ENCODE measurements at regions not wholly inside any gene's neighbourhood (a gene's known extent, or its start where the extent isn't known, plus 50 kb on each side); places are given as distances from the start of the nearest gene placed in this dataset.

DNA sequence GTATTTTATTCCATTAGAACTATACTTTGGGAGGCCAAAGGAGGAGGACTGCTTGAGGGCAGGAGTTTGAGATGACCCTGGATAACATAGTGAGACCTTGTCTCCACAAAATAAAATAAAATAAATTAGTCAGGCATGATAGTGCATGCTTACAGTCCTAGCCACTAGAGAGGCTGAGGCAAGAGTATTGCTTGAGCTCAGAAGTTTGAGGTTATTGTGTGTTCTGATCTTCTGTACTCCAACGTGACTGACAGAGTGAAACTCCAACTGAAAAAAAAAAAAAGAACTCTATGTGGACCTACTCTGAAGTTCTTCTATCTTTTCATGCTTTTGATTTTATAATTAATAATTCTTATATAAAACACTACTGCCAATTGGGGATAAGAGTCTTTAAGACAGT, 1560.0 kb upstream of the GBE1 start:
- RAD21 ChIA-PET (ENCODE audit: low non-redundant PET in 1 of 2, low total read pairs in 2 of 2, uncharacterized antibody in 2 of 2, unreplicated experiment in 2 of 2), result no interaction called here
- no peak overlapping the region for H2AFZ ChIP-seq (ENCODE audit: low read depth, low read length, poor library complexity, severe bottlenecking)
- no peak overlapping the region for H3K4me2 ChIP-seq (ENCODE audit: low read length)
- H3K9me2 ChIP-seq (ENCODE audit: insufficient read depth), result no peaks in the 10 kb centered on the region
- peaks cover 14 to 19% of the 10 kb centered on the region in 2 experiments; a peak in 3 of 4 replicates for H3K9me3 ChIP-seq (ENCODE audit: control insufficient read depth in 1 of 2, insufficient read depth in 1 of 2, low read depth in 1 of 2, low read length in 2 of 2)
- ATAC-seq (no peak), DNase-seq (ENCODE audit: low read depth, low spot score) (no peak)
- H3K27ac ChIP-seq (ENCODE audit: low read depth, low read length), result no peak overlapping the region
- no peak overlapping the region for H3K9ac ChIP-seq (ENCODE audit: low read length)
- no peaks in the 10 kb centered on the region for H3K4me1 ChIP-seq (ENCODE audit: control insufficient read depth in 1 of 2, insufficient read depth in 2 of 2, low read length in 2 of 2)
- H3K4me3 ChIP-seq (replicated peaks in 1 of 2; ENCODE audit: low read depth in 1 of 2, low read length in 2 of 2), result no peak overlapping the region
- BruUV-seq (replicated peaks), result no TSS peak
- TF ChIP-seq ZFX (IDR thresholded peaks at IDR 0.05) (no peak), POLR2AphosphoS5 (IDR thresholded peaks at IDR 0.05; ENCODE audit: low read depth, low read length) (no peak), CEBPB (IDR thresholded peaks at IDR 0.05; ENCODE audit: low read depth) (no peak), SRF (IDR thresholded peaks at IDR 0.05; ENCODE audit: low read depth) (no peak), CBX3 (IDR thresholded peaks at IDR 0.05; ENCODE audit: low read depth) (no peak), SIN3A (IDR thresholded peaks at IDR 0.05; ENCODE audit: low read depth) (no peak), FOSL1 (IDR thresholded peaks at IDR 0.05; ENCODE audit: low read depth) (no peak), EZH2phosphoT487 (IDR thresholded peaks at IDR 0.05; ENCODE audit: borderline replicate concordance) (no peak), YY1 (IDR thresholded peaks at IDR 0.05; ENCODE audit: extremely low read depth, insufficient replicate concordance, low read depth, low read length) (no peak), EGR1 (IDR thresholded peaks at IDR 0.05; ENCODE audit: low read depth) (no peak)
- TF ChIP-seq, protein P1, sequence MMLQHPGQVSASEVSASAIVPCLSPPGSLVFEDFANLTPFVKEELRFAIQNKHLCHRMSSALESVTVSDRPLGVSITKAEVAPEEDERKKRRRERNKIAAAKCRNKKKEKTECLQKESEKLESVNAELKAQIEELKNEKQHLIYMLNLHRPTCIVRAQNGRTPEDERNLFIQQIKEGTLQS (IDR thresholded peaks at IDR 0.05), result no peak
- TF ChIP-seq, protein P2, sequence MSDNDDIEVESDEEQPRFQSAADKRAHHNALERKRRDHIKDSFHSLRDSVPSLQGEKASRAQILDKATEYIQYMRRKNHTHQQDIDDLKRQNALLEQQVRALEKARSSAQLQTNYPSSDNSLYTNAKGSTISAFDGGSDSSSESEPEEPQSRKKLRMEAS (IDR thresholded peaks at IDR 0.05), result no peak
- TF ChIP-seq, protein P3, sequence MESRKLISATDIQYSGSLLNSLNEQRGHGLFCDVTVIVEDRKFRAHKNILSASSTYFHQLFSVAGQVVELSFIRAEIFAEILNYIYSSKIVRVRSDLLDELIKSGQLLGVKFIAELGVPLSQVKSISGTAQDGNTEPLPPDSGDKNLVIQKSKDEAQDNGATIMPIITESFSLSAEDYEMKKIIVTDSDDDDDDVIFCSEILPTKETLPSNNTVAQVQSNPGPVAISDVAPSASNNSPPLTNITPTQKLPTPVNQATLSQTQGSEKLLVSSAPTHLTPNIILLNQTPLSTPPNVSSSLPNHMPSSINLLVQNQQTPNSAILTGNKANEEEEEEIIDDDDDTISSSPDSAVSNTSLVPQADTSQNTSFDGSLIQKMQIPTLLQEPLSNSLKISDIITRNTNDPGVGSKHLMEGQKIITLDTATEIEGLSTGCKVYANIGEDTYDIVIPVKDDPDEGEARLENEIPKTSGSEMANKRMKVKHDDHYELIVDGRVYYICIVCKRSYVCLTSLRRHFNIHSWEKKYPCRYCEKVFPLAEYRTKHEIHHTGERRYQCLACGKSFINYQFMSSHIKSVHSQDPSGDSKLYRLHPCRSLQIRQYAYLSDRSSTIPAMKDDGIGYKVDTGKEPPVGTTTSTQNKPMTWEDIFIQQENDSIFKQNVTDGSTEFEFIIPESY (IDR thresholded peaks at IDR 0.05; ENCODE audit: extremely low read depth, insufficient replicate concordance, low read length), result no peak
- POLR2A ChIA-PET, result no interaction called here
- no peaks in the 10 kb centered on the region for H3K27me3 ChIP-seq (ENCODE audit: insufficient read depth, low read length)
- intact Hi-C loops (cut with micrococcal nuclease), result no loop called here
- CTCF ChIA-PET, result no interaction called here
- no peaks in the 10 kb centered on the region for H3K79me2 ChIP-seq (ENCODE audit: insufficient read depth, low read length)
- H4K20me1 ChIP-seq (ENCODE audit: insufficient read depth), result no peaks in the 10 kb centered on the region
- no peaks in the 10 kb centered on the region for H3K36me3 ChIP-seq (ENCODE audit: control insufficient read depth in 1 of 2, insufficient read depth in 2 of 2, low read length in 2 of 2)
